Spleen (tissue), 11 donors: ENCODE measurements at regions not wholly inside any gene's neighbourhood (a gene's known extent, or its start where the extent isn't known, plus 50 kb on each side); places are given as distances from the start of the nearest gene placed in this dataset.

Experiments used
- DNase-seq: peaks from one replicate; pipeline ENCODE4 v3.0.0-alpha.2; 2020
- H3K27ac ChIP-seq, 8 donors: fragments of 200-600 bp; sonication (generic) in 7 of 8; 1 replicate in 4 of 8; 2 replicates in 4 of 8; pipeline versions ENCODE4 v1.5.0 to v1.8.0; 2016 to 2021; ENCODE audit warnings: inconsistent platforms in 4 of 8, mild to moderate bottlenecking in 4 of 8, moderate library complexity in 1 of 8
- H3K27me3 ChIP-seq, 7 donors: fragments of 200-600 bp; sonication (generic) in 6 of 7; replicated peaks in 1 of 7; 1 replicate in 4 of 7; 2 replicates in 3 of 7; pipeline versions ENCODE4 v1.5.0 to v1.8.0; 2016 to 2021; ENCODE audit warnings: inconsistent platforms in 3 of 7, mild to moderate bottlenecking in 1 of 7
- H3K36me3 ChIP-seq, 6 donors: fragments of 200-600 bp; sonication (generic) in 5 of 6; 1 replicate in 4 of 6; 2 replicates in 2 of 6; pipeline versions ENCODE4 v1.5.0 to v1.8.0; 2016 to 2021; ENCODE audit warnings: inconsistent platforms in 2 of 6
- H3K4me1 ChIP-seq, 6 donors: fragments of 200-600 bp; sonication (generic) in 5 of 6; 1 replicate in 3 of 6; 2 replicates in 3 of 6; pipeline versions ENCODE4 v1.5.0 to v1.8.0; 2016 to 2021; ENCODE audit warnings: inconsistent platforms in 3 of 6
- H3K4me3 ChIP-seq, 8 donors: fragments of 200-600 bp; sonication (generic) in 7 of 8; 1 replicate in 4 of 8; 2 replicates in 4 of 8; pipeline versions ENCODE4 v1.5.0 to v1.8.0; 2016 to 2021; ENCODE audit warnings: inconsistent platforms in 4 of 8, mild to moderate bottlenecking in 4 of 8, moderate library complexity in 2 of 8
- H3K9me3 ChIP-seq, 8 donors: fragments of 200-600 bp; sonication (generic) in 7 of 8; 1 replicate in 4 of 8; 2 replicates in 4 of 8; pipeline versions ENCODE4 v1.5.0 to v1.8.0; 2016 to 2021; ENCODE audit warnings: inconsistent platforms in 4 of 8
- CTCF ChIP-seq, 11 experiments: fragments of 200-600 bp in 7 of 11; fragments of 450-650 bp in 4 of 11; sonication (generic) in 4 of 11; IDR thresholded peaks in 8 of 11; conservative IDR thresholded peaks in 3 of 11; 1 replicate in 7 of 11; 2 replicates in 4 of 11; pipeline versions ENCODE4 v1.4.0 to v1.8.0; 2016 to 2021; ENCODE audit warnings: antibody characterized with exemption in 11 of 11, inconsistent platforms in 4 of 11, mild to moderate bottlenecking in 1 of 11
- POLR2A ChIP-seq, 3 donors: fragments of 450-650 bp; IDR thresholded peaks; one replicate each; pipeline ENCODE4 v1.5.1; 2017; ENCODE audit warnings: antibody characterized with exemption in 3 of 3, mild to moderate bottlenecking in 1 of 3
- POLR2AphosphoS5 ChIP-seq, 3 donors: sonication (generic); formaldehyde crosslinking; IDR thresholded peaks; one replicate each; pipeline ENCODE4 v1.5.1; 2017; ENCODE audit warnings: antibody characterized with exemption in 3 of 3
- WGBS, 5 donors: extraction: QIAGEN DNeasy Blood & Tissue Kit in 3 of 5; methylation state at CpG; one replicate each; pipeline versions ENCODE4 v1.1.5 to v1.1.7; 2013 to 2018; 5-methylcytosine and 5-hydroxymethylcytosine counted together
- intact Hi-C: fragments of 100-400 bp; cut with DNase I; formaldehyde crosslinking; loops from one replicate; pipeline ENCODE4 v1.15.0; 2023; ENCODE audit warnings: low total_unique reads
- donor health status: healthy with polysubstance abuse.
- donor health status: DM: no; HTN: no; CAD: no; lungs with moderate emphysema.
- donor health status: DM: no; HTN: no; CAD: no.
- donor health status: Bipolar disorder and iron deficiency.
- donor health status: healthy.
- donor health status: DM: no; HTN: no; CAD: no.
- donor health status: DM: yes; HTN: yes; CAD: no.

- H3K27ac ChIP-seq, result no peak overlapping the region
- no peak overlapping the region for H3K4me3 ChIP-seq
- no peak for DNase-seq
- intact Hi-C loops, result no loop called here
- no peaks in the 10 kb centered on the region for H3K4me1 ChIP-seq
- TF ChIP-seq CTCF (IDR thresholded peaks at IDR 0.05 in 8 of 11, conservative IDR thresholded peaks at IDR 0.05 in 3 of 11), result no peak
- TF ChIP-seq POLR2A (IDR thresholded peaks at IDR 0.05), result no peak
- no peak for TF ChIP-seq POLR2AphosphoS5 (IDR thresholded peaks at IDR 0.05)
- H3K27me3 ChIP-seq, result no peaks in the 10 kb centered on the region
- H3K36me3 ChIP-seq, result no peaks in the 10 kb centered on the region
- H3K9me3 ChIP-seq, result no peaks in the 10 kb centered on the region
These were observed 149.5 kb downstream of the PPP1R2C start for GRCh38 chrX:42628471-42628870.

DNA sequence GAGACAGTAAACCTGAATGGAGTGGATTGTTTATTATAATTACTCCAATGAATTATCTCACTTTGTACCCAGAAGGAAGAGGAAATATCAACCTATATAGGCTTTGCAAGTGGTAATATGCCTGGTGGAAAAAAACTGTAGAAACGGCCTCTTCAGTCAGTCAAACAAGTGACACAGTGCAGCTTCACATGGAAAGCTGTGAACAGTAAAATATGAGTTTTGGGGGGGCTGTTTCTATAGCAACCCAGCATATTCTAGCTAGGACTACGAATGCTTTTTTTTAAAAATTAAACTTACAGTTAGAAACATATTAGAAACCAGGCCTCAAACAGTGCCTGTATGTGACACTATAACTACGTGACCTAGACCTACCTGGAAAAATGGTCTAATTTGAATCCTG lies 150.1 kb downstream of the PPP1R2C start:
- H3K27ac ChIP-seq, result no peak overlapping the region
- TF ChIP-seq POLR2AphosphoS5 (IDR thresholded peaks at IDR 0.05) (no peak), CTCF (IDR thresholded peaks at IDR 0.05 in 8 of 11, conservative IDR thresholded peaks at IDR 0.05 in 3 of 11) (no peak), POLR2A (IDR thresholded peaks at IDR 0.05) (no peak)
- no peaks in the 10 kb centered on the region for H3K27me3 ChIP-seq
- H3K36me3 ChIP-seq, result no peaks in the 10 kb centered on the region
- no peak overlapping the region for H3K4me3 ChIP-seq
- intact Hi-C loops, result no loop called here
- no peak for DNase-seq
- H3K9me3 ChIP-seq, result no peaks in the 10 kb centered on the region
- 67 to 87% (median 78%) methylated on average over 3 of the region's 3 CpGs for WGBS, 5 donors
- H3K4me1 ChIP-seq, result no peaks in the 10 kb centered on the region

GRCh38 chrX:42624524-42624923 lies 153.4 kb downstream of the PPP1R2C start:
- Histone ChIP-seq H3K9me3 (no peaks in the 10 kb centered on the region), H3K27me3 (no peaks in the 10 kb centered on the region), H3K27ac (no peak overlapping the region), H3K4me3 (no peak overlapping the region), H3K36me3 (no peaks in the 10 kb centered on the region), H3K4me1 (no peaks in the 10 kb centered on the region)
- DNase-seq, result no peak
- intact Hi-C loops, result no loop called here
- TF ChIP-seq POLR2AphosphoS5 (IDR thresholded peaks at IDR 0.05) (no peak), CTCF (IDR thresholded peaks at IDR 0.05 in 8 of 11, conservative IDR thresholded peaks at IDR 0.05 in 3 of 11) (no peak), POLR2A (IDR thresholded peaks at IDR 0.05) (no peak)
- WGBS, 5 donors, result 41 to 79% (median 62%) methylated on average over 1 of the region's 1 CpG

DNA sequence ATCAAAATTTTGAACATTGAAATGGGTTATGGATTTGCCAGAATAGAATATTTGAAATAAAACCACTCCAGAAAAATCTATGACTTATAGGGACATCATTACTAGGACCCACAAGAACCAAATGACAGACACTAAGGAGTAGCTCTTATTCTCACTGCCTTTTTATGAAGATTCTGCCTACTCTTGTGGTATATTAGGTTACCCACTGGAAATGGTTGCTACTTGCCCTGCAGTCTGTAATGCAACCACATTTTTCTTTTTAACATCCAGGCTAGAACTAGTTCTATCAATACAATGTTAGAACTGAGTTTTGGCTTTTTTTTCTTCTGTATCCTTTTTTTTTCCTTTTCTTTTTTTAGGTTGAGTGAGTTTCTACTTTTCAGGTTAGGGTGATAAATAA lies 158.9 kb downstream of the PPP1R2C start:
- Histone ChIP-seq H3K36me3 (no peaks in the 10 kb centered on the region), H3K27me3 (no peaks in the 10 kb centered on the region), H3K27ac (no peak overlapping the region), H3K9me3 (no peaks in the 10 kb centered on the region), H3K4me1 (no peaks in the 10 kb centered on the region), H3K4me3 (no peak overlapping the region)
- TF ChIP-seq POLR2A (IDR thresholded peaks at IDR 0.05), result no peak
- no peak for TF ChIP-seq CTCF (IDR thresholded peaks at IDR 0.05 in 8 of 11, conservative IDR thresholded peaks at IDR 0.05 in 3 of 11)
- no peak for TF ChIP-seq POLR2AphosphoS5 (IDR thresholded peaks at IDR 0.05)
- no peak for DNase-seq
- intact Hi-C loops, result no loop called here
